ENCODE measurements at regions not wholly inside any gene's neighbourhood (a gene's known extent, or its start where the extent isn't known, plus 50 kb on each side); places are given as distances from the start of the nearest gene placed in this dataset.

DNA sequence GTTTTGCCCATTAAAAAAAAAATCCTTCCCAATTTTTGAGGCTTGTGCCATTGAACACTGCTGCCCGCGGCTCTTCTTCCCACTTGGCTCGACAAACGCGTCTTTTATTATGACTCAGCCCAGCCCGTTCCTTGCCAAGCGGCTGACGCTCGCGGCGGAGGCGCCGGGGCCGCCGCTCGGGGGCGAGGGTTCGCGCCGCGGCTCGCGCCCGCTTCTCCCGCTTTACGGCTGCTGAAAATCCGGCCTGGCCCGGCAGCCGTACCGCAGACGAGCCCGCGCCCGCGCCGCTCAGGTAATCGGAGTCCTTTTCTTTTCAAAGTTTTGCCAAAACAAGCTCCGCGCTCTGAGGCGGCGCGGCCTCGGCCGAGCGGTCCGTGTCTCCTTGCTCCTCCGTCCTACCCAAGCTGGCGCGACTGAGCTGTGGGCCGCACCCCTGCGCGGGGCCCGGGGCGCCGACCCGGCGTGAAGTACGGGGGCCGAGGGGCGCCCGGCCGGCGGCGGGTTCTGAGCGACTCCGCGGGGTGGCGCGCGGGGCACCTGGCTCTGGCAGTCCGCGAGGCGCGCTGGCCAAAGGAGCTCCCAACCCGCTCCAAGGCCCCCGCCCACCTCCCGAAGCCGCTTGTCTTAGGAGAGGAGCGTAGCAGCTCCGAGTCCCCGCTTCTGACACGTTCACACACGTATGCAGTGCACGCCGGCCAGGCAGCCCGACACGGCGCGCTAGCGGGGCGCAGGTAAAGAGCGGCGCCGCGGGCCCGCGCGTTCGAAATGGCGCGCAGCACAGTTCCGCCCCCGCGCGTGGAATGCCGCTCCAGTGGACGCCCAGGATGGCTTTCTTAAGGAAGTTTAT is 418.2 kb upstream of the NAALADL2 start:
- DNase-seq (ENCODE audit: low spot score) = peak; percentile 84
- BruUV-seq (replicated peaks) = no TSS peak
- peak overlapping the region; percentile 77 for H3K4me3 ChIP-seq (ENCODE audit: low read depth, low read length, poor library complexity, severe bottlenecking)
- H3K79me2 ChIP-seq (ENCODE audit: insufficient read depth, low read depth, low read length) = no peaks in the 10 kb centered on the region
- ChIA-PET POLR2A (interaction anchor here (0.6 to 0.8 kb wide), 2 partner anchors 12 to 27 kb away, joined by 3 to 4 read pairs; no protein-coding TSS in a partner anchor), CTCF (ENCODE audit: unreplicated experiment) (interaction anchor here (0.6 kb wide), 1 partner anchor 379 kb away, joined by 3 read pairs; no protein-coding TSS in a partner anchor)
- H3K27ac ChIP-seq (ENCODE audit: low read depth, low read length, poor library complexity, severe bottlenecking) = peak overlapping the region; percentile 73
- H3K9me3 ChIP-seq (ENCODE audit: low read length) = no peaks in the 10 kb centered on the region
- TF ChIP-seq, protein P1, sequence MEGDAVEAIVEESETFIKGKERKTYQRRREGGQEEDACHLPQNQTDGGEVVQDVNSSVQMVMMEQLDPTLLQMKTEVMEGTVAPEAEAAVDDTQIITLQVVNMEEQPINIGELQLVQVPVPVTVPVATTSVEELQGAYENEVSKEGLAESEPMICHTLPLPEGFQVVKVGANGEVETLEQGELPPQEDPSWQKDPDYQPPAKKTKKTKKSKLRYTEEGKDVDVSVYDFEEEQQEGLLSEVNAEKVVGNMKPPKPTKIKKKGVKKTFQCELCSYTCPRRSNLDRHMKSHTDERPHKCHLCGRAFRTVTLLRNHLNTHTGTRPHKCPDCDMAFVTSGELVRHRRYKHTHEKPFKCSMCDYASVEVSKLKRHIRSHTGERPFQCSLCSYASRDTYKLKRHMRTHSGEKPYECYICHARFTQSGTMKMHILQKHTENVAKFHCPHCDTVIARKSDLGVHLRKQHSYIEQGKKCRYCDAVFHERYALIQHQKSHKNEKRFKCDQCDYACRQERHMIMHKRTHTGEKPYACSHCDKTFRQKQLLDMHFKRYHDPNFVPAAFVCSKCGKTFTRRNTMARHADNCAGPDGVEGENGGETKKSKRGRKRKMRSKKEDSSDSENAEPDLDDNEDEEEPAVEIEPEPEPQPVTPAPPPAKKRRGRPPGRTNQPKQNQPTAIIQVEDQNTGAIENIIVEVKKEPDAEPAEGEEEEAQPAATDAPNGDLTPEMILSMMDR (conservative IDR thresholded peaks at IDR 0.05; ENCODE audit: low read length) = 0 out of 2 replicates have a peak, but pooled peaks have one; percentile 34
- no peak for TF ChIP-seq EZH2phosphoT487 (IDR thresholded peaks at IDR 0.05; ENCODE audit: borderline replicate concordance, low read depth, low read length)
- H3K4me1 ChIP-seq (ENCODE audit: insufficient read depth, low read length, poor library complexity, severe bottlenecking) = peaks cover 11% of the 10 kb centered on the region
- H3K9me2 ChIP-seq (ENCODE audit: insufficient read depth, low read length) = no peaks in the 10 kb centered on the region
- H4K20me1 ChIP-seq (ENCODE audit: insufficient read depth, low read length) = no peaks in the 10 kb centered on the region
- peak overlapping the region; percentile 90 for H2AFZ ChIP-seq (ENCODE audit: low read length)
- H3K4me2 ChIP-seq (ENCODE audit: low read length) = peak overlapping the region; percentile 82
- H3K36me3 ChIP-seq (ENCODE audit: insufficient read depth, low read length) = no peaks in the 10 kb centered on the region
- intact Hi-C loops (cut with micrococcal nuclease; ENCODE audit: unreplicated experiment) = no loop called here

DNA sequence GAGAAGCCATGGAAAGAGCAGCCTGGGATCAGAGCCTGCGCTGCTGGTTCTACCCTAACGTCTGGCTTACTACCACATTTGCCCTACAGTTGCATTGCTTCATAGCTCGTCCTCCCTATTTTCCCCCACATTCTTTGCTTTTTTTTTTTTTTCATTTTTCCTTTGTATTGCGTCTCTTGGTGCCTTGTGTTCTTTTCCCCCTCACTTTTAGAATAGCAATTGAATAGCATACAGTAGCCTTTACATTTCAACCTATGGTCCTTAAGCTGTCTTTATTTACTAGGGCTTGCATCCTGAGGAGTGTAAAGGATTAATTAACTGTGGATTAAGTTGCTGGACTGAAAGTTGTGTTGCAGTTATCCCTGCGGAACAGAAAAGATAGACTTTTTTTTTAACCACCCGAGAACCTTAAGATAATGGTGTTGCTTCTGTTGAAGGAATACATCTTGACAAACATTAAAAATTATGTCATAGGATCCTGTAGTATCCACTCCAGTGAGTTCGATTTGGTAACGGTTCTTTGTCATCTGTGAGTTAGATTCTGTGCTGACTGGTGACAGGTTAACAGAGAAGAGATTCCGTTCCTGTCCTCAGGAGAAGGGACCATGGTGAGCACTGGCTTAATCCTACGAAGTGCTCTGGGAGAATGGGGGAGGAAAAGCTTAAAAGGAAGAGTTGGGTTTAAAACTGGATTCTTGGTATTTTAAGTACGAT is 417.4 kb upstream of the NAALADL2 start:
- no peaks in the 10 kb centered on the region for H3K36me3 ChIP-seq (ENCODE audit: insufficient read depth, low read length)
- H2AFZ ChIP-seq (ENCODE audit: low read length) = peak overlapping the region; percentile 90
- ChIA-PET CTCF (ENCODE audit: unreplicated experiment) (interaction anchor here (0.6 kb wide), 1 partner anchor 380 kb away, joined by 3 read pairs; no protein-coding TSS in a partner anchor), POLR2A (interaction anchor here (0.6 kb wide), 2 partner anchors 26 to 506 kb away, joined by 4 read pairs; no protein-coding TSS in a partner anchor)
- no peaks in the 10 kb centered on the region for H4K20me1 ChIP-seq (ENCODE audit: insufficient read depth, low read length)
- peak overlapping the region; percentile 77 for H3K4me3 ChIP-seq (ENCODE audit: low read depth, low read length, poor library complexity, severe bottlenecking)
- BruUV-seq (replicated peaks) = TSS peak; percentile 69
- no peaks in the 10 kb centered on the region for H3K9me3 ChIP-seq (ENCODE audit: low read length)
- intact Hi-C loops (cut with micrococcal nuclease; ENCODE audit: unreplicated experiment) = no loop called here
- no peaks in the 10 kb centered on the region for H3K79me2 ChIP-seq (ENCODE audit: insufficient read depth, low read depth, low read length)
- no peaks in the 10 kb centered on the region for H3K9me2 ChIP-seq (ENCODE audit: insufficient read depth, low read length)
- no peak for TF ChIP-seq EZH2phosphoT487 (IDR thresholded peaks at IDR 0.05; ENCODE audit: borderline replicate concordance, low read depth, low read length)
- TF ChIP-seq, protein P1 (conservative IDR thresholded peaks at IDR 0.05; ENCODE audit: low read length) = no peak
- H3K4me1 ChIP-seq (ENCODE audit: insufficient read depth, low read length, poor library complexity, severe bottlenecking) = peaks cover 11% of the 10 kb centered on the region
- peak overlapping the region; percentile 73 for H3K27ac ChIP-seq (ENCODE audit: low read depth, low read length, poor library complexity, severe bottlenecking)
- no peak for DNase-seq (ENCODE audit: low spot score)
- H3K4me2 ChIP-seq (ENCODE audit: low read length) = peak overlapping the region; percentile 82
